GM04503 (cell line): ENCODE measurements at regions not wholly inside any gene's neighbourhood (a gene's known extent, or its start where the extent isn't known, plus 50 kb on each side); places are given as distances from the start of the nearest gene placed in this dataset.
"Not testable (repeated sequence)": the region's sequence is repeated elsewhere in the genome, so short reads cannot be mapped to it uniquely, and the experiment has no call there.

ENCODE experiments used
- DNase-seq: peaks from one replicate; pipeline ENCODE4 v3.0.0-alpha.2; 2012; ENCODE audit warnings: low read depth

DNA sequence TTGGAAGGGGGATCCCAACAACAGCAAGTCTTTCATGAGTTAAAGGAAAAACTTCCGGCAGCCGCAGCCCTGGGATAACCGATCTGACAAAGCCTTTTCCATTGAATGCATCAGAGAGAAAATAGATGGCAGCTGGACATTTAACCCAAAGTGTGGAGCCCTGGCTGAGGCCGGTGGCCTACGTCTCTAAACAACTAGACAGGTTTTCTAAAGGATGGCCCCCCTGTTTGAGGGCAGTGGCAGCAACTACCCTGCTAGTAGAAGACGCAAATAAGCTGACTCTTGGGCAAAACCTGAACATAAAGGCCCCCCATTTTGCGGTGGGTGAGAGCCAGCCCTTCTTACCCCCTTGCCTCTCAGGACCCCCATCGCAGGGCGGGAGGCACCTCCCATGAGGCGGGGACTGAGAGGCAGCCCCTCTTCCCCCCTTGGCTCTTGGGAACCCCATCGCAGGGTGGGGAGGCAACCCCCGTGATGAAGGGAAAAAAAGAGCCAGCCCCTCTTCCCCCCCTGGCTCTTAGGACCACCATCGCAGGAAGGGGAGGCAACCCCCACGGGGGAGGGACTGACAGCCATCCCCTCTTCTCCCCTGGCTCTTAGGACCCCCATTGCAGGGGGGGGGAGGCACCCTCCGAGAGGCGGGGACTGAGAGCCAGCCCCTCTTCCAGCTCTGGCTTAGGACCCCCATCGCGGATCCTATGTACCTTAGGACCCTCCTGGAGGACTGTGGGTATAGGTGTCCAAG lies 2422.9 kb upstream of the PCDH20 start:
- DNase-seq, result no peak

DNA sequence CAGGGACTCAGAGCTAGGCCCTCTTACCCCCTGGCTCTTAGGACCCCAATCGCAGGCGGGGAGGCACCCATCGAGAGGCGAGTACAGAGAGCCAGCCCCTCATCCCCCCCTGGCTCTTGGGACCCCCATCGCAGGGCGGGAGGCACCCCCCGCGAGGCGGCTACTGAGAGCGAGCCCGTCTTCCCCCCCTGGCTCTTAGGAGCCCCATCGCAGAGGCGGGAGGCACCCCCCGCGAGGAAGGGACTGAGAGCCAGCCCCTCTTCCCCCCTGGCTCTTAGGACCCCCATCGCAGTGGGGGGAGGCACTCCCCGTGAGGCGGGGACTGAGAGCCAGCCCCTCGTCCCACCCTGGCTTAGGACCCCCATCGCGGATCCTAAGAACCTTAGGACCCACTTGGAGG lies 2422.1 kb upstream of the PCDH20 start:
- not testable (repeated sequence) for DNase-seq

DNA sequence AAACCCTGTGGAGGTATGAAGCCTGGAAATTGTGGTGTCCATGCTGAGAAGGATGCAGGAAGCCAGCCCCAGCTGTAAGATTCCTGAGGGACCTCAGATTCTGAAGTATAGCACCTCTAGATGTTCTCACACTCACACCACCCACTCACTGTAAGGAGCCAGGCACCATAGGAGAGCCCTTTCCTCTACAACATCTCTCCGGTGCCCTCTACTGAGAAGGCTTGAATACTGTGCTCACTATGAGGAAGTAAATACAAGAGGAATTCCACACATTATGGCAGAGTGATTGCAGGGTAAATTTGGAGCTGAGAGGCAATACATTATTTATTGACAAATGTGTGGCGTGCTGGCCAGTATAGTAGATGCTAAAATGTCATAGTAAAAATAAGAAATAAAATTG lies 2414.0 kb upstream of the PCDH20 start:
- not testable (repeated sequence) for DNase-seq

DNA sequence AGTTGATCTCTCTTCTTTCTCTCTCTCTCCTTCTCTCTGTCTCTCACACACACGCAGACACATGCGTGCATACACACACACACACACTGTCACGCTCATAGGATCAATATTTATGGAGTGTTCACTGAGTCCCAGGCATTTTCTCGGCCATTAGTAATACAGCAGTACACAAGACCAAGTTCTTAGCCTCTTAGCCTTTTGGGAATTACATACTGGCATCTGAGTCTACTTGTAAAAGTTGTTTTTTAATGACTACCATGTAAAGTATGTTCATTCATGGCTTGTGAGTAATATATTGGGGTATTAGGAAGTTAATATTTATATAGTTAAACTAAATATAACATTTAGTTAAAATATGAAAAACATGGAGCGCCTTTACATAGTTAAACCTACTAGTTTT lies 2406.1 kb upstream of the PCDH20 start:
- not testable (repeated sequence) for DNase-seq

DNA sequence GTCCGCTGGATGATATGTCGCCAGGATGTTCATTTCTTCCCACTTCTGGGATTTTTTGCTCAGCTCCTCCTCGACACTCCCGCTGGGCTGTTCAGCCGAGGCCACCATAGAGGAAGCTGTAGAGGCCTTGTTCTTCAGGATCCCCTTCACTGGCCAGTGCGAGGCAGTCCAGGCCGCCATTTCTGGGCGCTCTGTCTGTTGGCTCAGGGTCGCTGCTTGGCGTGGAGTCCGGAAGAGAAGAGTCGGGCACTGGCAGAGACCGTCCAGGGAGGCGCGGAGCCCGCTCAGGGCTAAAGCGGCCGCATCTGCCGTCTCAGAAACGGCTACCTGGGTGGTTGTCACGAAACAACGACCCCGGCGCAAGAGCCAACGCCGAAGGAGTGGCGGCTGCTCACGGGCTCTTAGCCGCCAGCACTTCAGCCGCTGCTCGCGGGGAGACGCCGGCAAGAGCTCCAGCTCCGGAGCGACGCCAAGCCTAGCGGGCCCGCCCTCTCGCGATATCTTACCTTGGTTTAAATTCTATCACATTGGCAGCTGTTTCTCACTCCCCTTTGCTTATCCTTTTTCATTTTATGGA lies 2395.9 kb upstream of the PCDH20 start:
- not testable (repeated sequence) for DNase-seq

DNA sequence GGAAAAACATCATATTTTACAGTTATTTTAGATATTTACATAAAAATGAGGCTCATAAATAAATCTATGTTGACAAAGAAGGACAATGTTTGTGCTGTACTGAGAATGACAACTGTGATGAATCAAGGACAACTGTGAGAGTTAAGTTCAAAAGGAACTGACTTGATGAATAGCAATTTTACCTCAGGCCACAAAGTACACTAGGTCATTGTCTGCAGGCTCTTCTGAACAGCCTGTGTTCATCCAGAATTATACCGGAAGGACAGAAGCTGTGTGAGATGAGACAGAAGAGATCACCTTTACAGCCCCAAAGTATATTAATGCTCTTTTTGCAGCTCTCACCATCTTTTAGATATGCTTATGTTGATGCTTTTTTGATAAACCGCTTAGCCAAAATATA lies 2375.5 kb upstream of the PCDH20 start:
- not testable (repeated sequence) for DNase-seq

DNA sequence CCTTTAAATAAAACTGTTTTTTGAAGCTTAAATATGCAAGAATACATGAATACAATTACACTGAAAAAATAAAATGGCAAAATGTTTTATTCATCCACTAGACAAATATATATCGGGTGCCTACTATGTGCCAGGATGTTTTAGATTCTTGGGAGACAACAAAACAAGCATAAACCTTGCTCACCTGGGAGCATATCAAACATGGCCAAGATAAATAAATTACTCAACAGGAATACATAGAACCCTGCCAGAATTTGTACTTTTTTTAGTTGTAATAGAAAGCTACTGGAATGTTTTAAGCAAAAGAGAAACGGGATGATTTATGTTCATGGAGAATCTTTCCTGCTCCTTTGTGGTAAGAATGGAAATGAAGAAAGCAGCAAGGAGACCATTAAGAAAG lies 2358.5 kb upstream of the PCDH20 start:
- no peak for DNase-seq

DNA sequence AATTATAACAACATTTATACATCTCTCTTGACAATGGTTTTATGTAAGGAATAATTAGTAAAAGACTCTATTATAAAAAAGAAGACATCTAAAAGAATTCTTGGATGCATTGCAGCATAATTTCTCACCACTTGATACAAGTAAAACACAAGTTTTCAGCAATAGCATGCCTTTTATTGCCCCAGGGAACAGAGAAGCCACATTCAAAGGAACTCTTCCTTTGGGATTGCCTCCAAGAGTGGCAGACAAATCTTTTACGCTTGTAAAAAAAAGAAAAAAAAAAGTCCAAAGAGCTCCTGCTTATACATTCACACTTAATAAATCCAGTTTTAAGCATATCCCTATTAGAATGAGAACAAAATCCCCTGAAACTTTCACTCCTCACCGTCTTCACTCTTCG lies 2357.8 kb upstream of the PCDH20 start:
- DNase-seq, result no peak

DNA sequence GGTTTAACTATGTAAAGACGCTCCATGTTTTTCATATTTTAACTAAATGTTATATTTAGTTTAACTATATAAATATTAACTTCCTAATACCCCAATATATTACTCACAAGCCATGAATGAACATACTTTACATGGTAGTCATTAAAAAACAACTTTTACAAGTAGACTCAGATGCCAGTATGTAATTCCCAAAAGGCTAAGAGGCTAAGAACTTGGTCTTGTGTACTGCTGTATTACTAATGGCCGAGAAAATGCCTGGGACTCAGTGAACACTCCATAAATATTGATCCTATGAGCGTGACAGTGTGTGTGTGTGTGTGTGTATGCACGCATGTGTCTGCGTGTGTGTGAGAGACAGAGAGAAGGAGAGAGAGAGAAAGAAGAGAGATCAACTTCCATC lies 2342.0 kb upstream of the PCDH20 start:
- DNase-seq, result not testable (repeated sequence)

DNA sequence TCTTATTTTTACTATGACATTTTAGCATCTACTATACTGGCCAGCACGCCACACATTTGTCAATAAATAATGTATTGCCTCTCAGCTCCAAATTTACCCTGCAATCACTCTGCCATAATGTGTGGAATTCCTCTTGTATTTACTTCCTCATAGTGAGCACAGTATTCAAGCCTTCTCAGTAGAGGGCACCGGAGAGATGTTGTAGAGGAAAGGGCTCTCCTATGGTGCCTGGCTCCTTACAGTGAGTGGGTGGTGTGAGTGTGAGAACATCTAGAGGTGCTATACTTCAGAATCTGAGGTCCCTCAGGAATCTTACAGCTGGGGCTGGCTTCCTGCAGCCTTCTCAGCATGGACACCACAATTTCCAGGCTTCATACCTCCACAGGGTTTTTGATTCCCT lies 2334.2 kb upstream of the PCDH20 start:
- DNase-seq, result not testable (repeated sequence)

DNA sequence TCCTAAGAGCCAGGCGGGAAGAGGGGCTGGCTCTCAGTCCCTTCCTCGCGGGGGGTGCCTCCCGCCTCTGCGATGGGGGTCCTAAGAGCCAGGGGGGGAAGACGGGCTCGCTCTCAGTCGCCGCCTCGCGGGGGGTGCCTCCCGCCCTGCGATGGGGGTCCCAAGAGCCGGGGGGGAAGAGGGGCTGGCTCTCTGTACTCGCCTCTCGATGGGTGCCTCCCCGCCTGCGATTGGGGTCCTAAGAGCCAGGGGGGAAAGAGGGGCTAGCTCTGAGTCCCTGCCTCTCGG lies 2326.1 kb upstream of the PCDH20 start:
- not testable (repeated sequence) for DNase-seq

DNA sequence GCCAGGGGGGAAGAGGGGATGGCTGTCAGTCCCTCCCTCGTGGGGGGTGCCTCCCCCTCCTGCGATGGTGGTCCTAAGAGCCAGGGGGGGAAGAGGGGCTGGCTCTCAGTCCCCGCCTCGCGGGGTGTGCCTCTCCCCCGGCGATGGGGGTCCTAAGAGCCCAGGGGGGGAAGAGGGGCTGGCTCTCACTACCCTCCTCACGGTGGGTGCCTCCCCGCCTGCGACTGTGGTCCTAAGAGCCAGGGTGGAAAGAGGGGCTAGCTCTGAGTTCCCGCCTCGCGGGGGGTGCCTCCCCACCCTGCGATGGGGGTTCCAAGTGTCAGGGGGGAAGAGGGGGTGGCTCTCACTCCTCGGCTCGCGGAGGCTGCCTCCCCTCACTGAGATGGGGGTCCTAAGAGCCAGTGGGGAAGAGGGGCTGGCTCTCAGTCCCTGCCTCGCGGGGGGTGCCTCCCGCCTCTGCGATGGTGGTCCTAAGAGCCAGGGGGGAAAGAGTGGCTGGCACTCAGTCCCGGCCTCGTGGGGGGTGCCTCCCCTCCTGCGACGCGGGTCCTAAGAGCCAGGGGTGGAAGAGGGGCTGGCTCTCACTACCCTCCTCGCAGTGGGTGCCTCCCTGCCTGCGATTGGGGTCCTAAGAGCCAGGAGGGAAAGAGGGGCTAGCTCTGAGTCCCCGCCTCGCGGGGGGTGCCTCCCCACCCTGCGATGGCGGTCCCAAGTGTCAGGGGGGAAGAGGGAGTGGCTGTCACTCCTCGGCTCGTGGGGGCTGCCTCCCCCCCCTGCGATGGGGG lies 2325.6 kb upstream of the PCDH20 start:
- DNase-seq, result no peak

DNA sequence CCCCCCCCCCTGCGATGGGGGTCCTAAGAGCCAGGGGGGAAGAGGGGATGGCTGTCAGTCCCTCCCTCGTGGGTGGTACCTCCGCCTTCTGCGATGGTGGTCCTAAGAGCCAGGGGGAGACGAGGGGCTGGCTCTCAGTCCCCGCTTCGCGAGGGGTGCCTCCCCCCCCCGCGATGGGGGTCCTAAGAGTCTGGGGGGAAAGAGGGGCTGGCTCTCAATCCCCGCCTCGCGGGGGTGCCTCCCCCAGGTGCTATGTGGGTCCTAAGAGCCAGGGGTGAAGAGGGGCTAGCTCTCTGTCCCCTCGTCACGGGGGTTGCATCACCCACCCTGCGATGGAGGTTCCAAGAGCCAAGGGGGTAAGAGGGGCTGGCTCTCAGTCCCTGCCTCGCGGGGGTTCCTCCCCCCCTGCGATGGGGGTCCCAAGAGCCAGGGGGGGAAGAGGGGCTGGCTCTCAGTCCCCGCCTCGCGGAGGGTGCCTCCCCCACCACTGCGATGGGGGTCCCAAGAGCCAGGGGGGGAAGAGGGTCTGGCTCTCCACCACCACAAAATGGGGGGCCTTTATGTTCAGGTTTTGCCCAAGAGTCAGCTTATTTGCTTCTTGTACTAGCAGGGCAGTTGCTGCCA lies 2323.6 kb upstream of the PCDH20 start:
- not testable (repeated sequence) for DNase-seq

DNA sequence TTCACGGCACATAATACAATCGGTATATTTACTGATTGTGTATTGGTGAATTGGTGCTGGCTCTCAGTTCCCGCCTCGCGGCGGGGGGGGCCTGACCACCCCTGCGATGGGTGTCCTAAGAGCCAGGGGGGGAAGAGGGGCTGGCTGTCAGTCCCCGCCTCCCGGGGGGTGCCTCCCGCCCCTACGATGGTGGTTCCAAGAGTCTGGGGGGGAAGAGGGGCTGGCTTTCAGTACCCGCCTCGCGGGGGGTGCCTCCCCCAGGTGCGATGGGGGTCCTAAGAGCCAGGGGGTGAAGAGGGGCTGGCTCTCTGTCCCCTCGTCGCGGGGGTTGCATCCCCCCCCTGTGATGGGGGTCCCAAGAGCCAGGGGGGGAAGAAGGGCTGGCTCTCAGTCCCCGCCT lies 2321.8 kb upstream of the PCDH20 start:
- no peak for DNase-seq

DNA sequence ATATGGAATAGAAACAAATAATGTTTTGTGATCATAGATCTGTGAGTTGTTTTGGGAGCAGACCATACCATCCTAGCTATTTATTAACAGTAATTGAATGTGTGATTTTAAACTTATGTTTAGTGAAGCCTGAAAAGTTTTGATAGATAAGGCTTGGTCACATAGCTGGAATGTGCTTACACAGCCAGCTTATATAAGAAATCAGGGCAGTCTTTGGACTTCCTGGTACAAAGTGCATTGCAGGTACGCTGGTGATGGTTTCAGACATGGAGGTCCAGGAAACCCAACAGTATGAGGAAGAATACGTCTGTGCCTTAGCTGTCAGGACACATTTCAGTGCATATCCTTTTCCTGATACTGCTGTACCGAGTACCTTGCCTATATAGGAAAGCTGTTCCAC lies 2316.2 kb upstream of the PCDH20 start:
- DNase-seq, result no peak

DNA sequence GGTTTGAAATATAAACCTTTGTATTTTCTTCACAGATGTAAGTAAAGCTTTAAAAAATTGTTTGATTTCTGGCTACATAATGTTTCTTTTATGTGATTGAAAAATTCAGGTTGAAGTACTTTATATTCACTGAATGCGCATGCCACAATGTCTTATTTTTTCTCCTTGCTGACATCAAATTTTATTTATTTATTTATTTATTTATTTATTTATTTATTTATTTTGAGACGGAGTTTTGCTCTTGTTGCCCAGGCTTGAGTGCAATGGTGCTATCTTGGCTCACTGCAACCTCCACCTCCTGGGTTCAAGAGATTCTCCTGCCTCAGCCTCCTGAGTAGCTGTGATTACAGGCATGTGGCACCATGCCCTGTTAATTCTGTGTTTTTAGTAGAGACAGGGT lies 2296.5 kb upstream of the PCDH20 start:
- not testable (repeated sequence) for DNase-seq

DNA sequence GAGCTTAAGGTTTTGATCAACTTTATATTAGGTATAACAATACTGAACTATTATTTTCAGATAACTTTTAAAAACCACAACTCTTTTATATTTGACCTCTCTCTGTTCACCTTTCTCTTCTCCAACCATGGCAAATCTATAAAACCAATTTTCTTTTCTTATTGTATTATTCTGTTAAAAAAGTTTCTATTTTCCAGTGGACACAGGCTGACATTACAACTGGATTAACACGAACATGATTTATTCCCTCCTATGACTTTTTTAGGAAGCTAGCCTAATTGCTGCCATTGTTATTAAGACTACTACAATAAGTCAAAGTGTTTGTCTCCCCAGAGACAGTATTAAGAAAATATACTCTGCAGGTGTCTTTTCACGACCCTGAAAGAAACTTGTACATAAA lies 2291.1 kb upstream of the PCDH20 start:
- DNase-seq, result no peak

DNA sequence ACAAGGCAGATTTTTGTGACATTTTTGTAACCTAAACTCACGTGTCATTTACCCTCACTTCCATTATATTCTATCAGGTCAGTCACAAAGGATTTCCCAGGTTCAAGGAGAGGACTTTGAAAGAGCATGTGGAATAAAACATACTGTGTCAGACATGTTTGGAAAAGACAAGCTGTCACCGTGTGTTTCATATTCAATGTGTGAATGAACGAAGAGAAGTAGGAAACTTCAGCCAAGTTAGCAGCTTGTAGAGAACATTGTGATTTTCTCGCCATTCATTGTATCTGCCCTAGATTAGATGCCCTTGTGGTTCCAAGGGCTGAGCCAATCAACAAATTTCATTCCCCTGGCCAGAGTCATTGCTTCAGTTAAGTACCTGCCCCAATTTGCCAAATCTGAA lies 2288.9 kb upstream of the PCDH20 start:
- DNase-seq, result no peak

DNA sequence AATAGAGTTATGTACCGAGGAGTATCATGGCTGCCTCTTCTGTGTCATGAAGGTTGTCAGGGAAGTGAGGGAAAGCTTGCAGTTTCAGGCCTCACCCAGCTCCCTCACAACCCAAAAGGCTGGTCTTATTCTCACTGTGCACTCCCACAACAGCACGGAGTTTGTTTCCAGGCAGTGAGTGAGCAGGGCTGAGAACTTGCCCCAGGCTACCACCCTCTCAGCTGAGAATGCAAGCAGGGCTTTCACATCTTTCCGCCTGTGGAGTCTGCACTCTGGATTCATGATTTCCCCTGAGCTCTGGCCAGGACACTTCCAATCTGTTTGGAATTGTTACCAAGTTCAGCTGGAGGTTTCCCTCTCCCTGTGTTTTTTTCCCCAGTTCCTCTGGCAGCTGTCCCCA lies 2284.7 kb upstream of the PCDH20 start:
- no peak for DNase-seq

DNA sequence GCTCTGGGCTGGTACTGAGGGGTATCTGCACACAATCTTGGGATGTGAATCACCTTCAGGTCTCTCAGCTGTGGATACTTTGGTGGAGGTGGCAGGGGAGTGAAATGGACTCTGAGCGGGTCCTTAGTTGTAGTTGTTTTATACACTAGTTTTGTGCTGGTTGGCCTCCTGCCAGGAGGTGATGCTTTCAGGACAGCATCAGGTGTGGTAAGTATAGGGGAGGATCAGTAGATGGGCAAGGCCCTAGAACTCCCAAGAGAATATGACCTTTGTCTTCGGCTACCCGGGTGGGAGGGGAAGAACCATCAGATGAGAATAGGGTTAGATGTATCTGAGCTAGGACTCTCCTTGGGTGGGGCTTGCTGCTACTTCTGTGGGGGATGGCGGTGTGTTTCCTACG lies 2284.3 kb upstream of the PCDH20 start:
- no peak for DNase-seq

DNA sequence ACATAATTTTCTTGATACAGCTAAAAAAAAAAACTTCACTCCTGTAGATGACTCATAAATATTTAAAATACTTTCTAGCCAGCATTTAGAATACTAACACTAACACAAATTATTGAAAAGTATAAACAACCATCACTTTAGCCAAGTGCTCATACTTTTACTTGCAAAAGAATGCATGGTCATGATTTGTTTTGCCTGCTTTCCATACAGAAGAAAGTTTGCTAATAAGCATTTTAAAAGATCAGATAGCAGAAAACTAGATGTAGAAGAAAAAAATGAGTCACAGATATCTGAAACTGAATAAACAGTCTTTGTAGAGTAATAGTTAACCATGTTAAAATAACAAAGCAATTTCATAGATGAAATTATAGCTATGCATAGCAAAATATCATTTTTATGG lies 2280.4 kb upstream of the PCDH20 start:
- DNase-seq, result no peak

DNA sequence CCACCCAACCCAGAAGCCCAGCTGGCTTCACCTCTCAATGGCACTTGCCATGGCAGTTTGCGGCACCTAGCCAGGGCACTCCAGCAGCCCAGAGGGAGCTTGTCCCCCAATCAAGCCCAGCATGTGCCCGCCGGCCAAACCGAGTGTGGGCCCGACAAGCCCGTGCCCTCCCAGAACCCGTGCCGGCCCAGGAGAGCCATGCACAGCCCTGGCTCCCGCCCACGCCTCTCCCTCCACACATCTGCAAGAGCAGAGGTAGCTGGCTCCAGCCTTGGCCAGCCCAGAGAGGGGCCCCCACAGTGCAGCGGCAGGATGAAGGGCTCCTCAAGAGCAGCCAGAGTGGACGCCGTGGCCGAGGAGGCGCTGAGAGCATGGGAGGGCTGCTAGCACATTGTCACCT lies 2278.0 kb upstream of the PCDH20 start:
- DNase-seq, result no peak

DNA sequence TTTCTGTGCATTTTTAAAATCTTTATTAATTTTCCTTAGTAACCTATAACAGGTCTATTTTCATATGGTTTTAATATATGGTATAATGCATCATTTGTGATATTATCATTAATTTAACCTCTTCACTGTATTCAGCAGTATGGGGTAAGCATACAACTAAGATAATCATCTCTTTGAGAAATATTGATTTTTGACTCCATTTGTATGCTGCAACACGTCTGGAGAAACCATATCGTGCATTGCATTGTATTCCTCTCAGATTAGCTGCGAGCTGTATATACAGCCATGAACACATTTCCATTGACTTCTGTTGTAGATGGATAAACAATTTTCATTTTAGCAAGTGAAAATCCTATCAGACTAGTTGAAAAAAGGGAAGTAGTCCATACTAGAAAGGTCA lies 2275.8 kb upstream of the PCDH20 start:
- no peak for DNase-seq
